IPS-20b (cell line): ENCODE measurements at regions not wholly inside any gene's neighbourhood (a gene's known extent, or its start where the extent isn't known, plus 50 kb on each side); places are given as distances from the start of the nearest gene placed in this dataset.
A peak's percentile ranks its signal among the peaks of the same experiment; 100 is the strongest.

Source experiments
- H3K27ac ChIP-seq: one replicate; pipeline ENCODE4 v1.5.1; 2013; ENCODE audit warnings: low read length
- H3K27me3 ChIP-seq: 2 replicates; pipeline ENCODE4 v1.6.1; 2013; ENCODE audit warnings: mild to moderate bottlenecking, low read length, inconsistent platforms; ENCODE audit not compliant: insufficient read depth
- H3K36me3 ChIP-seq: 2 replicates; pipeline ENCODE4 v1.6.1; 2013; ENCODE audit warnings: low read depth, mild to moderate bottlenecking, inconsistent platforms, low read length, moderate library complexity; ENCODE audit not compliant: insufficient read depth
- H3K4me1 ChIP-seq: 2 replicates; pipeline ENCODE4 v1.6.1; 2013; ENCODE audit warnings: mild to moderate bottlenecking, control low read depth, inconsistent platforms, low read length, moderate library complexity; ENCODE audit not compliant: insufficient read depth
- H3K4me3 ChIP-seq: 2 replicates; pipeline ENCODE4 v1.5.1; 2013; ENCODE audit warnings: mild to moderate bottlenecking, low read length, inconsistent platforms
- H3K9ac ChIP-seq: 2 replicates; pipeline ENCODE4 v1.6.1; 2013; ENCODE audit warnings: low read depth, mild to moderate bottlenecking, inconsistent platforms, low read length, moderate library complexity
- H3K9me3 ChIP-seq: 2 replicates; pipeline ENCODE4 v1.6.1; 2013; ENCODE audit warnings: mild to moderate bottlenecking, low read depth, low read length, inconsistent platforms; ENCODE audit not compliant: insufficient read depth

- Histone ChIP-seq H3K9ac (no peak overlapping the region), H3K27me3 (no peaks in the 10 kb centered on the region), H3K4me3 (no peak overlapping the region), H3K36me3 (no peaks in the 10 kb centered on the region), H3K9me3 (no peaks in the 10 kb centered on the region), H3K4me1 (peaks cover 3% of the 10 kb centered on the region), H3K27ac (no peak overlapping the region)
Observed at GRCh38 chr2:155830817-155831579, 501.5 kb downstream of the NR4A2 start.

GRCh38 chr2:155830351-155830750 lies 502.2 kb downstream of the NR4A2 start:
- Histone ChIP-seq H3K4me3 (no peak overlapping the region), H3K27me3 (no peaks in the 10 kb centered on the region), H3K4me1 (no peaks in the 10 kb centered on the region), H3K36me3 (no peaks in the 10 kb centered on the region), H3K27ac (no peak overlapping the region), H3K9me3 (no peaks in the 10 kb centered on the region), H3K9ac (no peak overlapping the region)

GRCh38 chr2:155825876-155826275 lies 506.6 kb downstream of the NR4A2 start:
- Histone ChIP-seq H3K27me3 (no peaks in the 10 kb centered on the region), H3K9ac (no peak overlapping the region), H3K4me3 (no peak overlapping the region), H3K27ac (no peak overlapping the region), H3K36me3 (no peaks in the 10 kb centered on the region), H3K4me1 (no peaks in the 10 kb centered on the region), H3K9me3 (no peaks in the 10 kb centered on the region)

GRCh38 chr2:155815851-155816250 lies 516.7 kb downstream of the NR4A2 start:
- no peaks in the 10 kb centered on the region for H3K36me3 ChIP-seq
- H3K27ac ChIP-seq = no peak overlapping the region
- no peaks in the 10 kb centered on the region for H3K4me1 ChIP-seq
- peaks cover 20% of the 10 kb centered on the region; the same call in 1 of the 2 replicates for H3K9me3 ChIP-seq
- H3K4me3 ChIP-seq = no peak overlapping the region
- no peaks in the 10 kb centered on the region for H3K27me3 ChIP-seq
- H3K9ac ChIP-seq = no peak overlapping the region

- H3K9ac ChIP-seq = no peak overlapping the region
- no peaks in the 10 kb centered on the region for H3K27me3 ChIP-seq
- no peak overlapping the region for H3K4me3 ChIP-seq
- H3K27ac ChIP-seq = no peak overlapping the region
- H3K9me3 ChIP-seq = peaks cover 20% of the 10 kb centered on the region; the same call in 1 of the 2 replicates
- H3K4me1 ChIP-seq = no peaks in the 10 kb centered on the region
- H3K36me3 ChIP-seq = no peaks in the 10 kb centered on the region
Observed at GRCh38 chr2:155815275-155815674, 517.2 kb downstream of the NR4A2 start.

- no peak overlapping the region for H3K4me3 ChIP-seq
- no peaks in the 10 kb centered on the region for H3K36me3 ChIP-seq
- H3K9ac ChIP-seq = no peak overlapping the region
- no peaks in the 10 kb centered on the region for H3K4me1 ChIP-seq
- H3K27me3 ChIP-seq = no peaks in the 10 kb centered on the region
- no peak overlapping the region for H3K27ac ChIP-seq
- H3K9me3 ChIP-seq = no peaks in the 10 kb centered on the region
Observed at GRCh38 chr2:155810411-155810810, 522.1 kb downstream of the NR4A2 start.

- Histone ChIP-seq H3K27ac (no peak overlapping the region), H3K9me3 (no peaks in the 10 kb centered on the region), H3K9ac (no peak overlapping the region), H3K4me1 (no peaks in the 10 kb centered on the region), H3K36me3 (no peaks in the 10 kb centered on the region), H3K27me3 (no peaks in the 10 kb centered on the region), H3K4me3 (no peak overlapping the region)
Observed at GRCh38 chr2:155802888-155803287, 529.6 kb downstream of the NR4A2 start.

- Histone ChIP-seq H3K27me3 (no peaks in the 10 kb centered on the region), H3K36me3 (no peaks in the 10 kb centered on the region), H3K9ac (no peak overlapping the region), H3K27ac (no peak overlapping the region), H3K4me1 (no peaks in the 10 kb centered on the region), H3K9me3 (peaks cover 41% of the 10 kb centered on the region), H3K4me3 (peak overlapping the region; percentile 11; the same call in 1 of the 2 replicates)
Observed at GRCh38 chr2:155792666-155793065, 539.9 kb downstream of the NR4A2 start.

GRCh38 chr2:155770516-155770915 lies 562.0 kb downstream of the NR4A2 start:
- H3K9ac ChIP-seq = no peak overlapping the region
- H3K4me3 ChIP-seq = no peak overlapping the region
- no peaks in the 10 kb centered on the region for H3K4me1 ChIP-seq
- H3K9me3 ChIP-seq = no peaks in the 10 kb centered on the region
- H3K36me3 ChIP-seq = no peaks in the 10 kb centered on the region
- no peaks in the 10 kb centered on the region for H3K27me3 ChIP-seq
- no peak overlapping the region for H3K27ac ChIP-seq

- H3K36me3 ChIP-seq = no peaks in the 10 kb centered on the region
- no peak overlapping the region for H3K27ac ChIP-seq
- H3K9me3 ChIP-seq = no peaks in the 10 kb centered on the region
- H3K9ac ChIP-seq = no peak overlapping the region
- no peaks in the 10 kb centered on the region for H3K27me3 ChIP-seq
- no peak overlapping the region for H3K4me3 ChIP-seq
- H3K4me1 ChIP-seq = no peaks in the 10 kb centered on the region
Observed at GRCh38 chr2:155766342-155767115, 566.0 kb downstream of the NR4A2 start.

- no peak overlapping the region for H3K27ac ChIP-seq
- H3K36me3 ChIP-seq = no peaks in the 10 kb centered on the region
- no peaks in the 10 kb centered on the region for H3K27me3 ChIP-seq
- H3K9ac ChIP-seq = no peak overlapping the region
- no peaks in the 10 kb centered on the region for H3K4me1 ChIP-seq
- H3K4me3 ChIP-seq = no peak overlapping the region
- no peaks in the 10 kb centered on the region for H3K9me3 ChIP-seq
Observed at GRCh38 chr2:155755481-155755880, 577.0 kb downstream of the NR4A2 start.

GRCh38 chr2:155748131-155748530 lies 584.4 kb downstream of the NR4A2 start:
- H3K27me3 ChIP-seq = no peaks in the 10 kb centered on the region
- no peak overlapping the region for H3K27ac ChIP-seq
- H3K9ac ChIP-seq = no peak overlapping the region
- H3K4me3 ChIP-seq = no peak overlapping the region
- H3K4me1 ChIP-seq = no peaks in the 10 kb centered on the region
- no peaks in the 10 kb centered on the region for H3K36me3 ChIP-seq
- H3K9me3 ChIP-seq = no peaks in the 10 kb centered on the region
